DMS153 treated with DMSO at 0.1 percent for 48 hours (cell line): ENCODE measurements at regions not wholly inside any gene's neighbourhood (a gene's known extent, or its start where the extent isn't known, plus 50 kb on each side); places are given as distances from the start of the nearest gene placed in this dataset.

Experiments used
- DNase-seq: peaks from one replicate; lab custom pipeline; 2025; ENCODE audit not compliant: unreplicated experiment; lab: John Stamatoyannopoulos, UW

DNA sequence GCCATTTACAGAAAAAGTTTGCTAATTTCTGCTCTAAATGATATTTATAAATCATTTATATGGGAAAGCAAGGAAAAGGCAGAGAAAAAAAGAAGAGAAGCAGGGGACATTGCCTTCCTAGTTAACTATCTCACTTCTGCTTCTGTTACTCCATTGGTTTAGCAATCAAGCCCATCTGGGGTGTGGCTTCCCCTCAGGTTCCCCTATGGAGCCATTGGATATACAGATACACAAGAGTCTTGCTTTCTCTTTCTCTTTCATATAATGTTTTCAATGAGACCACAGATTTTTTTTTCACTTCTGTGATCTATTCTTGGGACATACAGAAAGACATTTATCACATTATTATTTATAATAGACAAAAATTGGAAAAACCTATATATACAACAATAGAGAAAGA, 105.6 kb upstream of the TOM1L1 start:
- DNase-seq = no peak

GRCh38 chr17:54807331-54807730, 93.3 kb upstream of the TOM1L1 start:
- no peak for DNase-seq

- no peak for DNase-seq
These were observed 86.8 kb upstream of the TOM1L1 start for GRCh38 chr17:54813896-54814295.

DNA sequence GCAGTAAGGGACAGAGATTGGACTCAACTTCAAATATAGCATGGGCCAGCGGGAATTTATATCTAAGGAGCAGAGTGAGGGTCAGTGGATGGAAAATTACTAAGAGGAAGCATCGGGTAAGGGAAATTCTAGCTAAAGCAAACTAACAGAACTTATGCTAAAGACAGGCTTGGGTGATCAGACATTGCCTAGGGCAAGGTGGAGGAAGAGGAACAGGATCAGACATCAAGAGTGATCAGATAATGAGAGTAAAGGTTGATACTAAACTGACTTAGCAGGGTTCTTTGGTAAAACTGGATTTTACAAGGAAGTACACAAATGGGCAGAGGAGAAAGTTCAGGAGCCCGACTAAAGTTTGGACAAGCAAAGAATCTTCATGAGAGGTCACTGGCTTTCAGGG, 86.3 kb upstream of the TOM1L1 start:
- DNase-seq = no peak

DNA sequence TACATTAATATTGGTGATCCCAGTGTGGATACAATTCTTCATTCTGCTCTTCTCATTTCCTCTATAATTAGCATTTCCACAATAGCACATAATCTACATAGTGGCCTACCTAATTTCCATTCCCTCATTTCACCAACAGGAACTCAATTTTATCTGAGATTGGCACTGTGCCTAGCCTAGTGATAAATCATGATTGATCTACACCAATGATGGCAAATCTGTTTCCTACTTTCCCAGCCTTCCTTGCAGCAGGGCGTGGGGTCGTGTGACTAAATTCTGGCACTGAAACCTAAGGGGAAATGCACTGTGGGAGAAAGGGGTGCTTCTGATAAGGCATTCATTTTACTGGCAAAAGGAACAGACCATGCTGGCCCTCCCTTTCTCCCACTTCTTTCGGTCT, 66.6 kb upstream of the TOM1L1 start:
- no peak for DNase-seq

- no peak for DNase-seq
These were observed 65.6 kb upstream of the TOM1L1 start for GRCh38 chr17:54835015-54835414.

DNA sequence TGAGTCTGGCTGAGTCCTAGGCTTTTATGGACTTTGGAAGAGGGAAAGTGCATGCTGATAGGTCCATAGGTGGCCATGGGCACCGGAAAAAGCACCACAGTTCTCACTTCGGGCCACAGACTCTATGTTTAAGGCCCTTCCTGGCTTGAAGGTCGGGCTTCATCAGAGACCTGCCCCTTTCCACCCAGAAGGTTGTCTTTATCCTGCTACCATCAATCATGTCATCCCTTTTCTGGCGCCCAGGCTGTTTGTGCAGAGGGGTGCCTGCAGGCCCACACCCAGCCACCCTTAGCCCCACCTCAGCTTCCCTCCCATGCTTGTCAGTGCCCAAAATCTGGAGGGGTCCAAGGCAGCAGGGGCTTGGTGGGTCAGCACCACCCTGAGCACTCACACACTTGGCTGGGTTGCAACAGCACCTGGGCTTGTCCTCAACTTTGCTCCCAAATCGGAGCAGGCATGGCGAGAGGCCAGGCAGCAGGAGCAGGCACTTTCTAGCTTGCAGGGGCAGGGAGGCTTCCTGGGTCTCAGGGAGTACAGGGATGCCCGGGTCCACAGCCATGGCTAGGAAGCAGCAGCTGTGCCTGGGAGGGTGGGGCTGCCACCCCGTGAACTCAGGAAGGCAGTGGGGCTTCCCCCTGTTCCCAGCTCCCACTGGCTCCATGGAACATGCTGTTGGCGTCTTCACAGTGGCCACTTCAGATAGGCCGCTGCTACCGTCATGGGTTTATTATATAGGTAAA, 63.8 kb upstream of the TOM1L1 start:
- DNase-seq = no peak

DNA sequence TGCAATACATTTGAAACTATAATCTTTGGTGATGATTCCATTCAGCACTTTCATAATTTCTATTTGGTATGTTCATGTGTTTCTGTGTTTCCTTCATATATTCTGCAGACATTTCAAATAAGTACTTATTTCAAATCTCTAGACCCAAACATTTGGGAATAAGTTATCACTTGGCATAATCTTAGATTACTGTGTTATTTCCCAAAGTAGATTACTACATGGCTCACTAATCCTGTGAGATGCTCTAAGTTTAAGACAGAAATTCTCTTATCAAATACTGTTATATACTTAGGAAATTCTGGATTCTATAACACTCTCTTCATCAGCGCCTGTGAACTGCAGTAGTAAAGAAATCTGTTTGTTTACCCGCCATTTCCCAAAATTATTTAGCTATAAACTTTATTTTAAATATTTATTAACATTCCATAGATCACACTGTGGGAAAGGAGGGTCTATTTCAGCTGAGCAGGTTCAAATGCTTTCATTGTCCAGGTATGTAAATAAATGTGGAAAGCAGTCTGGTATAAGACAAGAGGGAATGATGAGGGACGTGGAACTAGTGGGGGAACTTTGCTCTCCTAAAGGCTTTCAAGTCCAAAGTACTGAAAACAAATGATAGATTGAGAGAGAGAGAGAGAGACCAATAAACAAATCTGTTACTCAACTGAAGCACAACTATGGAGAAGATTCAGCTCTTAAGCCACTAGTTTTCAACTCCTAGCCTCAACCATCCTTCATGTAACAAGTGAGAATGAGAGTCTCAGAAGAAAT, 61.8 kb upstream of the TOM1L1 start:
- DNase-seq = no peak

- DNase-seq = no peak
These were observed 61.2 kb upstream of the TOM1L1 start for GRCh38 chr17:54839447-54839846.

- DNase-seq = no peak
These were observed 59.6 kb upstream of the TOM1L1 start for GRCh38 chr17:54840885-54841591.

- no peak for DNase-seq
These were observed 59.0 kb upstream of the TOM1L1 start for GRCh38 chr17:54841656-54842055.

DNA sequence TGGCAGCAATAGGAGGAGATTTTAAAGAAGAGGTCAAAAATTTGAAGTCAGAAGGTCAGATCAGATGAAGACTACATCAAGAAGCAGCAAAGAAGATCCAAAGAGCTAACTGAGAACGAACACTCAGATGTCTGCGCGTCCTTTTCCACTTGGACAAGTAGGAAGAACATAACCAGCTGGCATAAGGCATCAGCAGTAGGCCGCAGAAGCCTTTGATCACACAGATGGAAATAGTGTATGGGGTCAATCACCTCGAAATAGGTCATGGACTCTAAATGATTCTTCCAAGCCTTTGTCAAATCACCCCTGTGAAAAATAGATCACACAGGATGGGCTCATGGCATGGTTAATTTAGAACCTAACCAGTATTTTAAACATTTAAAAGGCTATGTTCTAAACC, 56.4 kb upstream of the TOM1L1 start:
- DNase-seq = no peak

DNA sequence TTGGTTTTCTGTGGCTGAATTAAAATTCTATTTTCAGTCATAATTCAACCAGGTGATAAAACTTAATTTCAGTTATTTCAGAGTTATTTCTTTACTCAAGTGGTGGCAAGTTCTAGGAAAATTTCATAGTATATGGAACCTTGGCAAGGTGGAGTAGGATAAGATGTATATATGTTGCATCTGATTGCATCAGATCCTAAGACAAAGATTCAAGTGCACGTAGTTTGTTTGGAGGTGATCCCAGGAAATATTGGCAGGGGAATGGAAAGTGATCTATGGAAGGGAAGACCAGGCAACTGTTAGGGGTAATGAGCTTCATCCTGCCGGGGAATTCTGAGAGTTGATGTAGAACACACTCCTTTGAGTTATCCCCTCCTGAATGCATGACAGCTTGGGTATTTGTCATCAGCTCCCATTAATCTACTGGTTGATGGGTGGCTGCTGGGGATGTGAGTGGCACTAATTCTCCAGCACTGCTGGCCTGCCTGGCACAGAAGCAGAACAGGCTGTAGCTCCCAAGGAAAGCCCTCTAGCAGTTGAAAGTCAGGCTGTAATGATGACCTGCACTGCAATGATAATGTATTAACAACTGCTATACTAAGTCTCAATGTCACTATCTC, 52.2 kb upstream of the TOM1L1 start:
- DNase-seq = no peak

- no peak for DNase-seq
These were observed 51.0 kb upstream of the TOM1L1 start for GRCh38 chr17:54849660-54850059.
